GM12878 (cell line): ENCODE measurements at regions not wholly inside any gene's neighbourhood (a gene's known extent, or its start where the extent isn't known, plus 50 kb on each side); places are given as distances from the start of the nearest gene placed in this dataset.

Source experiments
- ATAC-seq: fragments of 200-7000 bp; cut with Tn5 transposase; 3 replicates; pipeline ENCODE4 v1.9.1; 2020; ENCODE audit warnings: mild to moderate bottlenecking, moderate library complexity
- BruUV-seq: library from RNA; stranded (reverse); fragments of 400-500 nt; replicated peaks from 2 replicates; lab custom pipeline; 2021; lab: Mats Ljungman, UMichigan
- CTCF ChIA-PET: fragments of 300-600 bp; sonication (Branson Sonifier 250); formaldehyde crosslinking; extraction: SDS; loops from one replicate; lab custom pipeline; 2021; ENCODE audit warnings: inconsistent platforms; lab: Yijun Ruan, JAX
- POLR2A ChIA-PET: fragments of 350-600 bp; formaldehyde crosslinking; extraction: SDS; loops from one replicate; lab custom pipeline; 2021; ENCODE audit warnings: inconsistent platforms; lab: Charles Lee
- RAD21 ChIA-PET: fragments of 300-600 bp; sonication (Branson Sonifier 250); formaldehyde crosslinking; loops from one replicate; lab custom pipeline; 2023; ENCODE audit warnings: antibody characterized with exemption; ENCODE audit not compliant: unreplicated experiment; lab: Charles Lee
- SMC1A ChIA-PET: fragments of 300-600 bp; sonication (Branson Sonifier 250); formaldehyde crosslinking; loops from one replicate; lab custom pipeline; 2023; ENCODE audit not compliant: unreplicated experiment, uncharacterized antibody; lab: Charles Lee
- DNase-seq: peaks from one replicate; pipeline ENCODE4 v3.0.0-alpha.2; 2011; ENCODE audit warnings: low read depth, low spot score
- FAIRE-seq: peaks from 3 replicates; lab custom pipeline; 2011; peaks lifted over from hg19 to GRCh38; lab: Jason Lieb, UNC
- H2AFZ ChIP-seq: 2 replicates; pipeline ENCODE4 v1.6.0; 2011; ENCODE audit warnings: low read depth, low read length, control low read depth; ENCODE audit not compliant: control insufficient read depth
- H3K27ac ChIP-seq: 2 replicates; pipeline ENCODE4 v1.5.1; 2011; ENCODE audit warnings: control low read depth; ENCODE audit not compliant: control insufficient read depth, insufficient read depth
- H3K27me3 ChIP-seq, 2 experiments: replicated peaks in 1 of 2; 2 replicates each; pipeline versions ENCODE4 v1.6.0 to v1.6.1; 2011; ENCODE audit warnings: low read length in 1 of 2; ENCODE audit not compliant: control insufficient read depth in 2 of 2, insufficient read depth in 2 of 2
- H3K36me3 ChIP-seq, 2 experiments: 2 replicates each; pipeline ENCODE4 v1.5.1; 2011; ENCODE audit warnings: low read length in 1 of 2; ENCODE audit not compliant: control insufficient read depth in 2 of 2, insufficient read depth in 2 of 2
- H3K4me1 ChIP-seq: 2 replicates; pipeline ENCODE4 v1.6.1; 2011; ENCODE audit warnings: mild to moderate bottlenecking, low read length, moderate library complexity, mixed read lengths; ENCODE audit not compliant: control insufficient read depth, insufficient read depth
- H3K4me2 ChIP-seq: 2 replicates; pipeline ENCODE4 v1.6.0; 2011; ENCODE audit warnings: control low read depth; ENCODE audit not compliant: control insufficient read depth, insufficient read depth
- H3K4me3 ChIP-seq: fragments of 200-600 bp; sonication (generic); 2 replicates; pipeline ENCODE4 v1.5.1; 2016
- H3K79me2 ChIP-seq: 2 replicates; pipeline ENCODE4 v1.6.0; 2011; ENCODE audit warnings: low read length; ENCODE audit not compliant: control insufficient read depth, insufficient read depth
- H3K9ac ChIP-seq: 2 replicates; pipeline ENCODE4 v1.8.0; 2011; ENCODE audit warnings: low read length, control low read depth, mixed read lengths; ENCODE audit not compliant: control insufficient read depth, insufficient read depth
- H3K9me3 ChIP-seq: replicated peaks from 3 replicates; pipeline ENCODE4 v1.5.1; 2011; ENCODE audit warnings: mild to moderate bottlenecking, low read length; ENCODE audit not compliant: control insufficient read depth, insufficient read depth
- H4K20me1 ChIP-seq: 2 replicates; pipeline ENCODE4 v1.6.0; 2011; ENCODE audit not compliant: control insufficient read depth, insufficient read depth
- ASH2L ChIP-seq: fragments of 300-600, 200-600 bp; sonication (generic); IDR thresholded peaks from 2 replicates; pipeline ENCODE4 v1.6.1; 2017; ENCODE audit warnings: low read depth, mild to moderate bottlenecking, borderline replicate concordance
- CHD1 ChIP-seq: IDR thresholded peaks from 2 replicates; pipeline ENCODE4 v1.6.1; 2012; ENCODE audit warnings: low read depth, low read length, improper control_type of control experiment
- DPF2 ChIP-seq: fragments of 450-650 bp; IDR thresholded peaks from 2 replicates; pipeline ENCODE4 v1.6.1; 2017; ENCODE audit warnings: mild to moderate bottlenecking
- ETV6 ChIP-seq, 2 experiments: fragments of 450-650 bp in 1 of 2; IDR thresholded peaks in 1 of 2; conservative IDR thresholded peaks in 1 of 2; 2 replicates each; pipeline ENCODE4 v1.6.1; 2014; ENCODE audit warnings: antibody characterized with exemption in 1 of 2, borderline replicate concordance in 1 of 2, low read depth in 1 of 2, mild to moderate bottlenecking in 1 of 2, moderate library complexity in 1 of 2
- FOXM1 ChIP-seq: IDR thresholded peaks from 2 replicates; pipeline ENCODE4 v1.6.1; 2012; ENCODE audit warnings: low read depth, mild to moderate bottlenecking, inconsistent platforms, low read length, moderate library complexity
- HDGF ChIP-seq: fragments of 450-650 bp; IDR thresholded peaks from 2 replicates; pipeline ENCODE4 v1.6.1; 2016; ENCODE audit warnings: antibody characterized with exemption
- MYB ChIP-seq: fragments of 150-350 bp; IDR thresholded peaks from 2 replicates; pipeline ENCODE4 v1.6.1; 2014; ENCODE audit warnings: mild to moderate bottlenecking, low read depth, low read length, borderline replicate concordance
- NRF1 ChIP-seq: conservative IDR thresholded peaks from 2 replicates; pipeline ENCODE4 v1.6.1; 2011; ENCODE audit warnings: mild to moderate bottlenecking, low read depth, low read length, improper control_type of control experiment
- POLR2AphosphoS5 ChIP-seq: IDR thresholded peaks from 2 replicates; pipeline ENCODE4 v1.6.1; 2011; ENCODE audit warnings: mild to moderate bottlenecking, low read length, inconsistent platforms
- RFX5 ChIP-seq: IDR thresholded peaks from 2 replicates; pipeline ENCODE4 v1.6.1; 2011; ENCODE audit warnings: low read depth, low read length, improper control_type of control experiment
- SMC3 ChIP-seq: IDR thresholded peaks from 2 replicates; pipeline ENCODE4 v1.6.1; 2011; ENCODE audit warnings: low read length, improper control_type of control experiment, borderline replicate concordance
- SREBF2 ChIP-seq: IDR thresholded peaks from 2 replicates; pipeline ENCODE4 v1.6.1; 2012; ENCODE audit warnings: mild to moderate bottlenecking, low read length
- SRF ChIP-seq, 2 experiments: IDR thresholded peaks; 2 replicates each; pipeline ENCODE4 v1.6.1; 2011; ENCODE audit warnings: low read depth in 2 of 2, low read length in 2 of 2, mild to moderate bottlenecking in 1 of 2, moderate library complexity in 1 of 2
- ZBED1 ChIP-seq: IDR thresholded peaks from 2 replicates; pipeline ENCODE4 v1.6.1; 2016; ENCODE audit warnings: borderline replicate concordance
- ZNF217 ChIP-seq: fragments of 450-650 bp; IDR thresholded peaks from 2 replicates; pipeline ENCODE4 v1.6.1; 2017; ENCODE audit warnings: antibody characterized with exemption, mild to moderate bottlenecking
- ZNF274 ChIP-seq: IDR thresholded peaks from one replicate; pipeline ENCODE4 v1.8.0; 2011; ENCODE audit not compliant: insufficient read length, insufficient read depth
- WGBS: methylation state at CpG from one replicate; pipeline ENCODE4 v1.1.6; 2016; ENCODE audit warnings: low lambda C conversion rate; ENCODE audit not compliant: insufficient replicate concordance, insufficient coverage; ENCODE audit errors: missing lambda C conversion rate; 5-methylcytosine and 5-hydroxymethylcytosine counted together
- in situ Hi-C: fragments of 300-500 bp; cut with MboI; formaldehyde crosslinking; loops from 9 replicates; pipeline ENCODE4 v1.14.3; 2018; ENCODE audit warnings: mixed read lengths
- intact Hi-C: fragments of 100-400 bp; cut with micrococcal nuclease; formaldehyde crosslinking; loops from one replicate; pipeline ENCODE4 v1.14.2; 2022; ENCODE audit not compliant: unreplicated experiment

DNA sequence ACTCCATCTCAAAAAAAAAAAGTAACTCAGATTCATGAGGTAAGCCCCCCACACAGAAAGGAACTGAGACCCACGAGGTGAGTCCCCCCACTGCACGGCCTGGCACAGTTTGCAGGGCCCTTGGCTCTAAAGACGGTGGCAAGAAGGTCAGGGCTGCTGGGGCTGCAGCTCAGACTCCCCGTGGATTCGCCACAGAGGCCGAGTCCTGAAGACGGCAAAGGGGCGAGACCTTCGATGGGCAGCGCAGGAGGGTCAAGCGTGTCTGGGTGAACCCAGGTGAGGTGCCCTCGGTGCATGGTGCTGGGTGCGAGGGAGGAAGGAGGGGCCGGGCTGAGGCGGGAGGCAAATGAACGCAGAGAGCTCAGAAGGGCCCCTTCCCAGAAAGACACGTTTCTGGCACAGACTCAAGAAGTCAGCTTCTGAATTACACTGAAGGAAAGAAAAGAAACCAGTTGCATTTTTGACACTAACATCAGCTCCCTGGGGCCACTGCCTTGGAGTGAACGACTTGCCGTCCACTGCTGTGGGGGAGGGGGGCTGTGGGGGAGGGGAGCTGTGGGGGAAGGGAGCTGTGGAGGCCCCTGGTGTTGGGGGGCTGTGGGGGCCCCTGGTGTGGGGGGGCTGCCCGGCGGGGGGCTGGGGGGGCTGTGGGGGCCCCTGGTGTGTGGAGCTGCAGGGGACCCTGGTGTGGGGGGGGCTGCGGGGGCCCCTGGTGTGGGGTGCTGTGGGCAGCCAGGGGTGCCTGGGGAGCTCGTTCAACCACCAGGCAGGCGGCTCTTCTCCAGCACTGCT is 69.8 kb upstream of the METRNL start:
- SMC1A ChIA-PET = no interaction called here
- TF ChIP-seq ZBED1 (no peak), ASH2L (no peak), ZNF217 (no peak)
- TF ChIP-seq, all 136 proteins: peak for 0
- FAIRE-seq = no peak
- ChIA-PET POLR2A (no interaction called here), RAD21 (interaction anchor here (0.7 kb wide), 1 partner anchor 113 kb away, joined by 5 read pairs; no protein-coding TSS in a partner anchor), CTCF (no interaction called here)
- intact Hi-C loops = no loop called here
- no TSS peak for BruUV-seq
- in situ Hi-C loops = no loop called here
- no peak for DNase-seq
- Histone ChIP-seq H3K4me1 (no peaks in the 10 kb centered on the region), H3K9ac (no peak overlapping the region), H3K79me2 (no peaks in the 10 kb centered on the region), H3K27me3 (no peaks in the 10 kb centered on the region), H4K20me1 (no peaks in the 10 kb centered on the region; the same call in 1 of the 2 replicates), H3K4me3 (no peak overlapping the region), H3K27ac (no peak overlapping the region), H3K36me3 (peaks cover 0 to 2% of the 10 kb centered on the region in 2 experiments; a peak in 2 of 4 replicates), H2AFZ (no peak overlapping the region), H3K4me2 (no peak overlapping the region), H3K9me3 (no peaks in the 10 kb centered on the region; the same call in 2 of the 3 replicates)
- WGBS = 89% methylated on average over 16 of the region's 24 CpGs
- no peak for ATAC-seq

DNA sequence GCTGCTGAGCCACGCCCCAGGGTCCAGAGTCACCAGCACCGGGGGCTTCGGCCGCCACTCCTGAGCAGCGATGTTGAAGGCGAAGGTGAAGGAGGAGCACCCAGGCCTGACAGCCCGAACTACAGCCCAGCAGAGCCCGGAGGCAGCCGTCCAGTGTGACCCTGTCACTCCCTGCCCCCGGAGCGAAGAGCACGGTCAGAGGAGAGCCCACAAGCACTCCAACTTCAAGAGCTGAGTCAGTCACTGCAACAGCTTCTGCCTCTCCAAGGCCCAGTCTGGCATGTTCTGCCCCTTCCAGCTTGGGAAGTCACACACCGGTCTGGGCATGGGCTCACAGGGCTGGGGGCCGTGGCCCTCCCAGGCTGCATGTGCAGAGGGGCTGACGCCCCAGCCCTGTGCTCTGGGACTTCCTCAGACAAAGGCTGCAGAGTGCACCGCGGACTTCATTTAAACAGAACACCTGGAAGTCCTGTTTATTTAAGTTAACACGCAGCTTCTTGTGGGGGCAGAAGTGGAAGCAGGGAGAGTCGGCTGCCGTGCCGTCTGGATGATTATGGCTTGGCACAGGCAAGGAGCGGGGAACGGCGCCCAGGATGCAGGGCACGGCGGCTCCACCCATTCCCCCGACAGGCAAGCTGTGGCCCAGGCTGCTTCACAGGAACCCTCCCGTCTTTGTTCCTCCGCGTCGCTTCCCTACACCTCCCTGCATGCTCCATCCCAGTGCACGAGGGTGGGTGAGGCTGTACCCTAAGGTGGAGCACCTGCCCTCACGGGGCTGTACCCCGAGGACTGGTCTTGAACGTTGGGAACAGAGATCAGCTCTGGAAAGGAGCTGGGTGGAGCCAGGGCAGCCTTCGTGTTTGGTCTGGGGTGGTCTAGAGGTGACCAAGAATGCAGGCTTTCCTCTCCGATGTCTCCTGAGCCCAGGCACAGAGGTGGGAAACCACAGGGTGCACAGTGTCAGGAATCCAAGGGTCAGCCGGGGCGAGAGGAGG is 68.9 kb upstream of the METRNL start:
- Histone ChIP-seq H3K79me2 (no peaks in the 10 kb centered on the region), H3K4me3 (no peak overlapping the region), H3K9me3 (no peaks in the 10 kb centered on the region), H3K36me3 (no peaks in the 10 kb centered on the region; a peak in 1 of 4 replicates), H3K9ac (no peak overlapping the region), H3K4me1 (no peaks in the 10 kb centered on the region), H4K20me1 (no peaks in the 10 kb centered on the region; the same call in 1 of the 2 replicates), H3K27ac (no peak overlapping the region), H3K27me3 (no peaks in the 10 kb centered on the region), H3K4me2 (no peak overlapping the region), H2AFZ (no peak overlapping the region)
- WGBS = 80% methylated on average over 37 of the region's 39 CpGs
- POLR2A ChIA-PET = no interaction called here
- FAIRE-seq (no peak), ATAC-seq (no peak), DNase-seq (no peak)
- BruUV-seq = no TSS peak
- intact Hi-C loops = no loop called here
- CTCF ChIA-PET = no interaction called here
- SMC1A ChIA-PET = no interaction called here
- in situ Hi-C loops = no loop called here
- RAD21 ChIA-PET = no interaction called here
- TF ChIP-seq ETV6 (conservative IDR thresholded peaks at IDR 0.05 in 1 of 2, IDR thresholded peaks at IDR 0.05 in 1 of 2; ENCODE audit: borderline replicate concordance in 1 of 2, low read depth in 1 of 2) = no peak
- no peak for TF ChIP-seq DPF2
- TF ChIP-seq HDGF = no peak
- TF ChIP-seq SREBF2 = no peak
- TF ChIP-seq FOXM1 = no peak
- TF ChIP-seq ZNF274 = no peak
- no peak for TF ChIP-seq SMC3
- TF ChIP-seq RFX5 = no peak
- no peak for TF ChIP-seq SRF (IDR thresholded peaks at IDR 0.05; ENCODE audit: low read depth in 2 of 2, low read length in 2 of 2)
- no peak for TF ChIP-seq POLR2AphosphoS5
- TF ChIP-seq MYB = no peak
- TF ChIP-seq NRF1 = no peak
- TF ChIP-seq CHD1 = no peak
